LNCAP (cell line): ENCODE measurements at regions not wholly inside any gene's neighbourhood (a gene's known extent, or its start where the extent isn't known, plus 50 kb on each side); places are given as distances from the start of the nearest gene placed in this dataset.
A peak's percentile ranks its signal among the peaks of the same experiment; 100 is the strongest.

Source experiments
- TF ChIP-seq, protein P1 (sequence below): fragments of 450-650 bp; IDR thresholded peaks from 2 replicates; pipeline ENCODE4 v1.5.1; 2017; ENCODE audit warnings: mild to moderate bottlenecking

DNA sequence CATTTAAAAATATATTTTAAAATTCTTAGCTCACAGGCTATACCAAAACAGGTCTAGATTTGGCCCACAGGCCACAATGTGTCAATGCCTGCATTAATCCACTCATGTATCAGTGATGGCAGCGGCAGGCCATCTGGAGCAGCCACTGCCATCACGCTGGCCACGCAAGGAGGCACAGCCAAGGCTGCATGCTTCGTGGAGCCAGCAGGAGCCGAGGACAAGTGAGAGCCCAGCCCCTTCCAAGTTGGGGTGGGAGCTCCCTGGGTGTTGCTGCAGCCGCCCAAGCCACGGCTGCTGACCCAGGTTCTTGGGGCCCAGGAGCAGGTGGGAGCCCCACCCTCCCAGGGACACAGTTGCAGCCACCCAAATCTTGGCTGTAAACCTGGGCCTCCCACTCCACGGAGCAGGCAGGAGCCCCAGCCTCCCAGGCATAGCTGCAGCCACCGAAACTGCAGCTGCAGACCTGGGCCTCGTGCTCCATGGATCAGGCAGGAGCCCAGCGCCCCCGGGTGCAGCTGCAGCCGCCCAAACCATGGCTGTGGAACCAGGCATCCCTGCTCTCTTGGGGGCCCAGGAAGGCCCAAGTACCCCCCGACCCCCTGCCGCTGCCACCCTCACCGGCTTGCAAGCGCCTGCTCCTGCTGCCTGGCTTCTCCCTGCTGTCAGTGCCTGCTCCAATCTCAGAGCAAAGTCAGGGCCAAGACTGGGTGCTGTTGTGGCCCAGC, 87.3 kb upstream of the CACUL1 start:
- TF ChIP-seq, protein P1, sequence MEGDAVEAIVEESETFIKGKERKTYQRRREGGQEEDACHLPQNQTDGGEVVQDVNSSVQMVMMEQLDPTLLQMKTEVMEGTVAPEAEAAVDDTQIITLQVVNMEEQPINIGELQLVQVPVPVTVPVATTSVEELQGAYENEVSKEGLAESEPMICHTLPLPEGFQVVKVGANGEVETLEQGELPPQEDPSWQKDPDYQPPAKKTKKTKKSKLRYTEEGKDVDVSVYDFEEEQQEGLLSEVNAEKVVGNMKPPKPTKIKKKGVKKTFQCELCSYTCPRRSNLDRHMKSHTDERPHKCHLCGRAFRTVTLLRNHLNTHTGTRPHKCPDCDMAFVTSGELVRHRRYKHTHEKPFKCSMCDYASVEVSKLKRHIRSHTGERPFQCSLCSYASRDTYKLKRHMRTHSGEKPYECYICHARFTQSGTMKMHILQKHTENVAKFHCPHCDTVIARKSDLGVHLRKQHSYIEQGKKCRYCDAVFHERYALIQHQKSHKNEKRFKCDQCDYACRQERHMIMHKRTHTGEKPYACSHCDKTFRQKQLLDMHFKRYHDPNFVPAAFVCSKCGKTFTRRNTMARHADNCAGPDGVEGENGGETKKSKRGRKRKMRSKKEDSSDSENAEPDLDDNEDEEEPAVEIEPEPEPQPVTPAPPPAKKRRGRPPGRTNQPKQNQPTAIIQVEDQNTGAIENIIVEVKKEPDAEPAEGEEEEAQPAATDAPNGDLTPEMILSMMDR, result no peak

DNA sequence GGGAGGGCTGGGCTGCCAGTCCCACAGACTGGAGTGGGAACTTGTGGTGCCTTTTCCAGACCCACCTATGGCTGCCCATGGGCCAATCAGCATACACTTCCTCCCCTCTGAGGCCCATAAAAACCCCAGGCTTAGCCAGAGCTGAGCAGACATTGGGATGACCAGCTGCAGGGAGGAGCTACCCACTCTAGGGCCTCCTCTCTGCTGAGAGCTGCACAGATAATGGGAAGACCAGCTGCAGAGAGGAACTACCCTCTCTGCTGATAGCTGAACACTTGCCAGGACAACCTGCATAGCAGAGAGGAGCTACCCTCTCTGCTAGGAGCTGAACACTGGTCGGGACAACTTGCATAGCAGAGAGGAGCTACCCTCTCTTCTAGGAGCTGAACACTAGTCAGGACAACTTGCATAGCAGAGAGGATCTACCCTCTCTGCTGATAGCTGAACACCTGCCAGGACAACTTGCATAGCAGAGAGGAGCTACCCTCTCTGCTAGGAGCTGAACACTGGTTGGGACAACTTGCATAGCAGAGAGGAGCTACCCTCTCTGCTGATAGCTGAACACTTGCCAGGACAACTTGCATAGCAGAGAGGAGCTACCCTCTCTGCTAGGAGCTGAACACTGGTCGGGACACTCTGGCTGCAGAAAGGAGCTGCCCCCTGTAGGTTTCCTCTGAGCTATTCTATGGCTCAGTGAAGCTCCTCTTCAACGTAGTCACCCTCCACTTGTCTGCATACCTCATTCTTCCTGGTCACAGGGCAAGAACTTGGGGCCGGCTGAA, 88.3 kb upstream of the CACUL1 start:
- TF ChIP-seq, protein P1, result no peak

DNA sequence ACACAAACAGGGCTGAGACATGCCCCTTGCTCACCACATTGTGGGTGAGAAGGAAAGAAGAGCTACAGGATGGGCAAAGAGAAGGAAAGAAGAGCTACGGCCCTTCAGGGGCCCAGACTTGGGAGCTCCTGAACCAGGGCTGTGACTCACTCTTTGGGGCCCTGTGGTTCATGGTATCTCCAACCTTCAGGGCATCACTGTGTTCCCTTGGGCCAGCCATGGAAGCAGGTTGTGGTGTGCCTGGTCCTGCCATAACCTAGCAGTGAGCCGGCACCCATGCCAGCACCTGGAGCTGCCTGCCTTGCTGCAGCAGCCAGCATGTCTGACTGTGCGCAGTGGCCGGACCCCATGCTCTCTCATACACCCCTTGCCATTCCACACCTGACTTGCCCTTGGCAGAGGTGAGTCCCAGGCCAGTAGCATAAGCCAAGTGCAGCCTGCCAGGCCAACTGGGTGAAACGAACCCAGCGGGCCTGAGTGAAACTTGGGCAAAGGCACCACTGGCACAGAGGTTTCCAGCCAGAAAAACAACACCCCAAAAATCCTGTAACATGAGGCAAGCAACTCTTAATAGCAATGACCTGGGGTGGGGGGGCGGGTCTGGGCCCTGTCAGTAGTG, 89.0 kb upstream of the CACUL1 start:
- TF ChIP-seq, protein P1, result no peak

DNA sequence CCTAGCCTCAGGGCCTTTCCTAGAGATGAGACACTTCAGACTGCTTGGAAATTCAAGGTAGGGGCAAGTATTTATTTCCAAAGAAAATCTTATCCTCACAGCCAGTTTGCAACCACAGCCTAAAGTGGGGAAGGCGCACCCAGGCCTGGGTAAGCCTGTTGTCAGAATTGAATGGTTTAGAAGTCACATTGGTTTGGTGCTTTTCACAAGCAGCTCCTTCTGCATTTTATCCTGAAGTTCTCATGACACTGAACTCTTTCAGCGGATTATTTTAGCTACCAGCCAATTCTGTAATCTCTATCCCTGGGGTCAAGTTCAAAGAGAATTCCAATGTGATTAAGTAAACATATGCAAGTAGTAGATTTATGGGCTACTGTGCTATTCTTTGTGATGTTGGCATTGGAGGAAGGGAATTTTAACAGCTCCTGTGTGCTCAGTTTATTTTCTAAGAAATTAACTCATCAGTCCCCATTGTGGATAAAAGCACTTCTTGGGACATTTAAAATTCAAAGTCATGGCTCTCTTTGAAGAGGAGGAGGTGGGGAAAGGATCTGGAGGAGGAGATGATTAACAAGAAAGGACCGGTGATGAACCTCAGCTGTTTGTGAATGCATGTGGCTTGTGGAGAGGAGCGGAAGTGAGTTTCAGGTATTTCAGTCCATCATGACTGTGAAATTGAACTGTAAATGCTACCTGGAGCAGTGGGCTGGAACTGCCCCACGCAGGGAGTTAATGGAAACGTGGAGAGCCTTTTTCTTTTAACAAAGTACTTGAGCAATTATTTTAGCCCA, 90.2 kb upstream of the CACUL1 start:
- TF ChIP-seq, protein P1, result no peak

DNA sequence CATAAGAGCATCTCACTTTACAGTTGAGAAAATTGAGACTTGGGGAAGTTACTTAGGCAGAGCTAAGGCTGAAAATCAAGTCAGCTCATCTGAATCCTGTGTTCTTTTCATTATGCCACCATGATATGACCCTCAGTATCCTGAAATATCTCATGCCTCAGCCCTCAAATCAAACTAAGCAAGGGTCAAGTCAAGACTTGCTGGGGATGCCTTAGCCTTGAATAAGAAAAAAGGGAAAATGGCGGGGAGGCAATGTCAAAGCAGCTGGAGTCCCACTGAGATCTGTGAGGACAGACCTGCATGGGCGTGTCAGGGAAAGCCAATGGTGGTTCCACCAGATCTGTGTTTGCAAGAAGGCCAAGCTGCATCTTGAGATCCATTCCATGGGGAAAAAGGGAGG, 91.0 kb upstream of the CACUL1 start:
- TF ChIP-seq, protein P1, result no peak

DNA sequence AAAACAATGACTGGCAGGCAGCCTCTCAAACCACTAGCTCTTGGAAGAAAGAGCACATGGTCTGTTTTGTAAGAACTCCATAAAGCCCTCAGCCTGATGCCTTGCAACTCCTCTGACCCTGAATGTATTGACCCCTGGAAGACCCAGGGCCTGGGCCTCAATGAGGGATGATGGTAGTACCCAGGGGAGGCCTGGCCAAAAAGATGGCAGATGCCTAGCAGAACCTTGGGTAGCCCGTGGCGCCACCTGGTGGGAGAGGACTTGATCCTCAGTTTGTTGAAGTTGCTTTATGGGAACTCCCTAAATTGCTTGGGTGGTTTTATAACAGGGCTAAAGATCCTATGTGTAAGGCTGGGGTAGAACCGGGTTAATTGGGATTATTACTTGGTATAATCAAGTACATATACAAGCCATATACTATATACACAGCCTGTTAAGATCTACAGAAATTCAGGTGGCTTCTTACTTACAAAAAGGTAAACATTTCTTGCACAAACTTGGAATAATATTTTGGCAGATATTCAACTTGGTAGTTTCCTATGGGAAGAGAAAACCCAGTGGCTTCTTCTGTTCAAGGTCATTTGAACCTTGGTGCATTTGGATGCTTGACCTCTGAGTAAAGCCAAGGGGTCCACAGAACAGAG, 95.8 kb upstream of the CACUL1 start:
- TF ChIP-seq, protein P1, result peak; percentile 81
